ENCODE measurements at regions not wholly inside any gene's neighbourhood (a gene's known extent, or its start where the extent isn't known, plus 50 kb on each side); places are given as distances from the start of the nearest gene placed in this dataset.

DNA sequence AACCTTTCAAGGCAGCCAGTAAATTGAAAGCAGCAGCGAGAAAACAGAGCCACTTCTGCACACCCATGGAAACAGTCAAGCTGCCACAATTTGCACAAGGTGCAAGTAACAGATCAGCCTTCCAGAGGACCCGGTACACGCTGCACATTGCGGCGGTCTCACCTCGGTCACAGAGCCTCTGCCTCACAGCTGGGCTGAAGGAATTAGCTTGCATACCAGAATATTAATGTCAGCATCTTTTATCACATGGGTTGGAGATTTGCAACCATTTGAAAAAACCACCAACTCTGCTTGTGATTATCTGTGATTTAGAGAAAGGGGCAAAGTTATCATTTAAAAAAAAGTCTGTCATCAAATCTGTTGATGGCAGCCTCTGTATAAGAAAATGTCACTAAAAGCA, 330.5 kb upstream of the TCF4 start:
- intact Hi-C loops (cut with micrococcal nuclease; ENCODE audit: unreplicated experiment) = no loop called here
- H3K27me3 ChIP-seq (ENCODE audit: control insufficient read depth, insufficient read depth, low read length) = no peaks in the 10 kb centered on the region
- no peaks in the 10 kb centered on the region for H3K9me3 ChIP-seq (ENCODE audit: control insufficient read depth, insufficient read depth, low read depth, low read length)
- in situ Hi-C loops (cut with HindIII; ENCODE audit: low pct_unique_long_range_greater_than_20kb, low sequenced_read_pairs) = no loop called here
- H3K4me1 ChIP-seq (ENCODE audit: control insufficient read depth, insufficient read depth, low read length) = no peaks in the 10 kb centered on the region
- POLR2A ChIA-PET = no interaction called here
- H3K36me3 ChIP-seq (ENCODE audit: control insufficient read depth, insufficient read depth, low read length) = no peaks in the 10 kb centered on the region
- TF ChIP-seq POLR2AphosphoS5 (IDR thresholded peaks at IDR 0.05; ENCODE audit: low read depth, low read length) (no peak), TCF7L2 (IDR thresholded peaks at IDR 0.05; ENCODE audit: low read depth, low read length) (no peak), SIN3A (IDR thresholded peaks at IDR 0.05; ENCODE audit: borderline replicate concordance, insufficient read depth, low read depth, low read length) (no peak)
- TF ChIP-seq, protein P1, sequence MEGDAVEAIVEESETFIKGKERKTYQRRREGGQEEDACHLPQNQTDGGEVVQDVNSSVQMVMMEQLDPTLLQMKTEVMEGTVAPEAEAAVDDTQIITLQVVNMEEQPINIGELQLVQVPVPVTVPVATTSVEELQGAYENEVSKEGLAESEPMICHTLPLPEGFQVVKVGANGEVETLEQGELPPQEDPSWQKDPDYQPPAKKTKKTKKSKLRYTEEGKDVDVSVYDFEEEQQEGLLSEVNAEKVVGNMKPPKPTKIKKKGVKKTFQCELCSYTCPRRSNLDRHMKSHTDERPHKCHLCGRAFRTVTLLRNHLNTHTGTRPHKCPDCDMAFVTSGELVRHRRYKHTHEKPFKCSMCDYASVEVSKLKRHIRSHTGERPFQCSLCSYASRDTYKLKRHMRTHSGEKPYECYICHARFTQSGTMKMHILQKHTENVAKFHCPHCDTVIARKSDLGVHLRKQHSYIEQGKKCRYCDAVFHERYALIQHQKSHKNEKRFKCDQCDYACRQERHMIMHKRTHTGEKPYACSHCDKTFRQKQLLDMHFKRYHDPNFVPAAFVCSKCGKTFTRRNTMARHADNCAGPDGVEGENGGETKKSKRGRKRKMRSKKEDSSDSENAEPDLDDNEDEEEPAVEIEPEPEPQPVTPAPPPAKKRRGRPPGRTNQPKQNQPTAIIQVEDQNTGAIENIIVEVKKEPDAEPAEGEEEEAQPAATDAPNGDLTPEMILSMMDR (IDR thresholded peaks at IDR 0.05) = no peak
- TF ChIP-seq, protein P2, sequence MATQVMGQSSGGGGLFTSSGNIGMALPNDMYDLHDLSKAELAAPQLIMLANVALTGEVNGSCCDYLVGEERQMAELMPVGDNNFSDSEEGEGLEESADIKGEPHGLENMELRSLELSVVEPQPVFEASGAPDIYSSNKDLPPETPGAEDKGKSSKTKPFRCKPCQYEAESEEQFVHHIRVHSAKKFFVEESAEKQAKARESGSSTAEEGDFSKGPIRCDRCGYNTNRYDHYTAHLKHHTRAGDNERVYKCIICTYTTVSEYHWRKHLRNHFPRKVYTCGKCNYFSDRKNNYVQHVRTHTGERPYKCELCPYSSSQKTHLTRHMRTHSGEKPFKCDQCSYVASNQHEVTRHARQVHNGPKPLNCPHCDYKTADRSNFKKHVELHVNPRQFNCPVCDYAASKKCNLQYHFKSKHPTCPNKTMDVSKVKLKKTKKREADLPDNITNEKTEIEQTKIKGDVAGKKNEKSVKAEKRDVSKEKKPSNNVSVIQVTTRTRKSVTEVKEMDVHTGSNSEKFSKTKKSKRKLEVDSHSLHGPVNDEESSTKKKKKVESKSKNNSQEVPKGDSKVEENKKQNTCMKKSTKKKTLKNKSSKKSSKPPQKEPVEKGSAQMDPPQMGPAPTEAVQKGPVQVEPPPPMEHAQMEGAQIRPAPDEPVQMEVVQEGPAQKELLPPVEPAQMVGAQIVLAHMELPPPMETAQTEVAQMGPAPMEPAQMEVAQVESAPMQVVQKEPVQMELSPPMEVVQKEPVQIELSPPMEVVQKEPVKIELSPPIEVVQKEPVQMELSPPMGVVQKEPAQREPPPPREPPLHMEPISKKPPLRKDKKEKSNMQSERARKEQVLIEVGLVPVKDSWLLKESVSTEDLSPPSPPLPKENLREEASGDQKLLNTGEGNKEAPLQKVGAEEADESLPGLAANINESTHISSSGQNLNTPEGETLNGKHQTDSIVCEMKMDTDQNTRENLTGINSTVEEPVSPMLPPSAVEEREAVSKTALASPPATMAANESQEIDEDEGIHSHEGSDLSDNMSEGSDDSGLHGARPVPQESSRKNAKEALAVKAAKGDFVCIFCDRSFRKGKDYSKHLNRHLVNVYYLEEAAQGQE (IDR thresholded peaks at IDR 0.05; ENCODE audit: insufficient read depth in 1 of 2, low read depth in 2 of 2, low read length in 1 of 2) = no peak
- ATAC-seq (no peak), DNase-seq (ENCODE audit: low read depth, low spot score) (no peak)
- BruUV-seq (replicated peaks) = no TSS peak
- no peak overlapping the region for H3K4me3 ChIP-seq (ENCODE audit: low read depth in 2 of 2, low read length in 2 of 2)
- CTCF ChIA-PET = no interaction called here
- H3K27ac ChIP-seq (ENCODE audit: low read length) = no peak overlapping the region

DNA sequence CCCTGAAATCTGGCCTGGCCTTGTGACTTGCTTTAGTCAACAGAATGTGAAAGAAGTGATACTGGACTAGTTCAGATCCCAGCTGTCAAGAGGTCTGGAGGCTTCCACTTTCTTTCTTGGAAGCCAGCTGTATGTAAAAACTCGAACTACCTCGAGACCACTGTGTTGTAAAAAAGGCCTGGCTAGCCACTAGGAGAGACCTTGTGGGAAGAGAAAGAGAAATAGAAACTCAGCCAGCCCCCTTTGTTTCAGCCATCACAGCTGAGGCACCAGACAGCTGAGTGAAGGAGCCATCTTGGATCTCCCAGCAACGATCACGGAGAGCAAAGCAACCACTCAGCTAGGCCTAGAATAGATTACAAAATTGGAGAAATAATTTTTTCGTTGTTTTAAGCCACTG, 324.9 kb upstream of the TCF4 start:
- in situ Hi-C loops (cut with HindIII; ENCODE audit: low pct_unique_long_range_greater_than_20kb, low sequenced_read_pairs) = no loop called here
- no peak for ATAC-seq

More for the DNA sequence above, 324.9 kb upstream of the TCF4 start:
- CTCF ChIA-PET = no interaction called here
- TF ChIP-seq TCF7L2 (IDR thresholded peaks at IDR 0.05; ENCODE audit: low read depth, low read length) (no peak), SIN3A (IDR thresholded peaks at IDR 0.05; ENCODE audit: borderline replicate concordance, insufficient read depth, low read depth, low read length) (no peak), POLR2AphosphoS5 (IDR thresholded peaks at IDR 0.05; ENCODE audit: low read depth, low read length) (no peak)
- TF ChIP-seq, protein P2 (IDR thresholded peaks at IDR 0.05; ENCODE audit: insufficient read depth in 1 of 2, low read depth in 2 of 2, low read length in 1 of 2) = no peak
- TF ChIP-seq, protein P1 (IDR thresholded peaks at IDR 0.05) = no peak
- Histone ChIP-seq H3K27ac (ENCODE audit: low read length) (no peak overlapping the region), H3K4me3 (ENCODE audit: low read depth in 2 of 2, low read length in 2 of 2) (no peak overlapping the region), H3K27me3 (ENCODE audit: control insufficient read depth, insufficient read depth, low read length) (no peaks in the 10 kb centered on the region), H3K36me3 (ENCODE audit: control insufficient read depth, insufficient read depth, low read length) (no peaks in the 10 kb centered on the region), H3K4me1 (ENCODE audit: control insufficient read depth, insufficient read depth, low read length) (no peaks in the 10 kb centered on the region), H3K9me3 (ENCODE audit: control insufficient read depth, insufficient read depth, low read depth, low read length) (no peaks in the 10 kb centered on the region)
- no TSS peak for BruUV-seq (replicated peaks)
- POLR2A ChIA-PET = no interaction called here
- no peak for DNase-seq (ENCODE audit: low read depth, low spot score)
- intact Hi-C loops (cut with micrococcal nuclease; ENCODE audit: unreplicated experiment) = no loop called here

Data from Panc1 (cell line).